GM21717 (cell line): ENCODE measurements at regions not wholly inside any gene's neighbourhood (a gene's known extent, or its start where the extent isn't known, plus 50 kb on each side); places are given as distances from the start of the nearest gene placed in this dataset.
A peak's percentile ranks its signal among the peaks of the same experiment; 100 is the strongest.
"Not testable (repeated sequence)": the region's sequence is repeated elsewhere in the genome, so short reads cannot be mapped to it uniquely, and the experiment has no call there.

ENCODE experiments used
- ATAC-seq: cut with Tn5 transposase; IDR thresholded peaks from one replicate; pipeline ENCODE4 v1.9.1; 2021; ENCODE audit warnings: mild to moderate bottlenecking, moderate library complexity; ENCODE audit not compliant: unreplicated experiment

GRCh38 chrX:121836000-121836399, 788.6 kb downstream of the GLUD2 start:
- ATAC-seq: no peak

GRCh38 chrX:121851033-121851432, 803.6 kb downstream of the GLUD2 start:
- no peak for ATAC-seq

- ATAC-seq: no peak
These were observed 806.6 kb downstream of the GLUD2 start for GRCh38 chrX:121853762-121854613.

GRCh38 chrX:121854614-121854911, 807.2 kb downstream of the GLUD2 start:
- no peak for ATAC-seq

- ATAC-seq: no peak
These were observed 811.6 kb downstream of the GLUD2 start for GRCh38 chrX:121858867-121859647.

GRCh38 chrX:121863976-121864375, 816.6 kb downstream of the GLUD2 start:
- no peak for ATAC-seq

GRCh38 chrX:121864561-121864960, 817.2 kb downstream of the GLUD2 start:
- no peak for ATAC-seq

GRCh38 chrX:121869876-121870477, 822.6 kb downstream of the GLUD2 start:
- ATAC-seq: no peak

GRCh38 chrX:121871122-121871521, 823.7 kb downstream of the GLUD2 start:
- ATAC-seq: no peak

- ATAC-seq: no peak
These were observed 828.9 kb downstream of the GLUD2 start for GRCh38 chrX:121876305-121876704.

GRCh38 chrX:121877337-121877736, 829.9 kb downstream of the GLUD2 start:
- not testable (repeated sequence) for ATAC-seq

GRCh38 chrX:121886557-121886956, 839.1 kb downstream of the GLUD2 start:
- no peak for ATAC-seq

- ATAC-seq: no peak
These were observed 847.3 kb downstream of the GLUD2 start for GRCh38 chrX:121894756-121895155.

- ATAC-seq: peak; percentile 79
These were observed 855.1 kb downstream of the GLUD2 start for GRCh38 chrX:121902463-121902862.

GRCh38 chrX:121903961-121904360, 856.6 kb downstream of the GLUD2 start:
- ATAC-seq: no peak

GRCh38 chrX:121921258-121921657, 873.8 kb downstream of the GLUD2 start:
- no peak for ATAC-seq

- ATAC-seq: no peak
These were observed 884.2 kb downstream of the GLUD2 start for GRCh38 chrX:121931567-121931966.

- ATAC-seq: no peak
These were observed 885.3 kb downstream of the GLUD2 start for GRCh38 chrX:121932688-121933087.

GRCh38 chrX:121949041-121949760, 901.8 kb downstream of the GLUD2 start:
- ATAC-seq: no peak

- ATAC-seq: no peak
These were observed 911.5 kb downstream of the GLUD2 start for GRCh38 chrX:121958886-121959285.

- ATAC-seq: no peak
These were observed 928.3 kb downstream of the GLUD2 start for GRCh38 chrX:121975671-121976070.
